Esophagus muscularis mucosa (tissue), 3 donors: ENCODE measurements at regions not wholly inside any gene's neighbourhood (a gene's known extent, or its start where the extent isn't known, plus 50 kb on each side); places are given as distances from the start of the nearest gene placed in this dataset.

ENCODE experiments used
- CTCF ChIP-seq, 3 experiments: fragments of 200-600 bp in 2 of 3; fragments of 450-650 bp in 1 of 3; sonication (generic) in 2 of 3; IDR thresholded peaks; one replicate each; pipeline ENCODE4 v1.5.1; 2017 to 2019; ENCODE audit warnings: antibody characterized with exemption in 3 of 3, mild to moderate bottlenecking in 2 of 3, moderate library complexity in 1 of 3
- EP300 ChIP-seq: sonication (generic); formaldehyde crosslinking; IDR thresholded peaks from one replicate; pipeline ENCODE4 v1.6.1; 2017; ENCODE audit warnings: antibody characterized with exemption

DNA sequence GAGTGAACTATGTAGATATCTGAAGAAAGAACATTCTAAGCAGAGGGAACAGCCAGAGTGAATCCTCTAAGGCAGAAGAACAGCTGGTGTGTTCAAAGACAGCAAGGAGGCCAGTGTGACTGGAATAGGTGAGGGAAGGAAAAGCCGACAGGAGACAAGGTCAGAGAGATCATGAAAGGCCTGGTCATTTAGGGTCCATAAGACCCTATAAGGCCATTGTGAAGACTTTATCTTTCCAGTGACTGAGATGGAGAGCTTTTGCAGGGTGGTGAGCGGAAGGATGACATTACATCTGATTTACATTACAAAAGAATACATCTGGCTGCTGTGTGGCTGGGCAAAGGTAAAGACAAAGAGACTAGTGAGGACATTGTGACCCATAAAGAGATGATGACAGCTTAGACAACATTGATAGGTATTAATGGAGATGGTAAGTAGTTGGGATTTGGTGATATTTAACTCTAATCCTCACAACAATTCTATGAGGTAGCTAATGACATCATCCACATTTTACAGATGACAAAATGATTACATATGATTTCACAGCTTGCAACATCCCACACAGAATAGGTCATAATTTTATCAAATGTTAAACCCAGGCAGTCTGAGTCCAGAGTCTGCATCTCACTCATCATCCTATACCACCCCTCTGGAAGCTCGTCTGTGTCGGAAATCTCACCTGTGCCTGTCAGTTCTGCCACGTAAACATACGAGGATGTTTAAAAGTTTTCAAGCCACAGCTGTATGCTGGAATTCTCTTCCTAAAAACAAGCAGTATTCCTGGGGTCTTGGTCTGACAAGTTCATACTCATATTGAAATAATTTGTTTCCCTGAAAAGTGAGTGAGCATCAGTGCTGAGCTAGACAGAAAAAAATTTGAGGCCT lies 70.2 kb upstream of the PIK3R4 start:
- no peak for TF ChIP-seq CTCF (IDR thresholded peaks at IDR 0.05)
- no peak for TF ChIP-seq EP300
